HG03039 (cell line): ENCODE measurements at regions not wholly inside any gene's neighbourhood (a gene's known extent, or its start where the extent isn't known, plus 50 kb on each side); places are given as distances from the start of the nearest gene placed in this dataset.
"Not testable (repeated sequence)": the region's sequence is repeated elsewhere in the genome, so short reads cannot be mapped to it uniquely, and the experiment has no call there.

Experiments
- ATAC-seq: cut with Tn5 transposase; IDR thresholded peaks from one replicate; pipeline ENCODE4 v1.9.1; 2021; ENCODE audit warnings: mild to moderate bottlenecking, moderate library complexity; ENCODE audit not compliant: unreplicated experiment

DNA sequence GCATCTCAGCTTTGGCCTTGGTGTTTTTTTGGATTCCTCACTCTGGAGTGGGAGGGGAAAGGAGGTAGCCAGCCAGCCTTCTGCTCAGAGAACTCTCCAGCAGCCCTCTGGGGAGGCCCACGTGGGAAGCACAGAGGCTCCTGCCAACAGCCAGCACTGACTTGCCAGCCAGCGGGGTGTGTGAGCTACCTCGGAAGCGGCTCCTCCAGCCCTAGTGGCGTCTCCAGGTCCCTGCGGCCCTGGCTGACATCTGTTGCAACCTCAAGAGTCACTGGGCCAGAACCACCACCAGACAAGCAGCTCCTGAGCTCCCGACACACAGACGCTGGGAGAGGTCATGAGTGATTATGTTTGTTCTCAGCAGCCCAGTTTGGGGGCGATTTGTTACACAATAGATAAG, 180.2 kb upstream of the FZD8 start:
- ATAC-seq = no peak

GRCh38 chr10:35821339-35821911, 179.3 kb upstream of the FZD8 start:
- ATAC-seq = no peak

DNA sequence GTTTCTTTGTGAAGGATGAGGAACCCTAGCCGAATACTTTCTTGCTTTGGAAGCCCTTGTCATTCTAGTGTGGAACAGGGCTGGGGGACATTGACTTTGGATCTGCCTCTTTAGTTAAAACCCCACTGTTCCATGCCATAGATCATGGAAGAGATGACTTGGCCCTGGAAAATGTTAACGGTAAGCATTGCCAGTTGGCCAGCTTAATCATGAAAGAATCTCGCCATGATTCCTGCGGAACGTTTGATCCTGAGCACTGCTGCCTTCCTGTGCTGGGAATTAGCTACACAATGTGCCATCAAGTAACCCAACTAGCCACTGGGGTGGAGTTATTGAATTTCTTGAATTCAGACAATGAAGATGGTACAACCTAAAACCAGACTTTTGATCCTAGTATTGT, 177.6 kb upstream of the FZD8 start:
- no peak for ATAC-seq

DNA sequence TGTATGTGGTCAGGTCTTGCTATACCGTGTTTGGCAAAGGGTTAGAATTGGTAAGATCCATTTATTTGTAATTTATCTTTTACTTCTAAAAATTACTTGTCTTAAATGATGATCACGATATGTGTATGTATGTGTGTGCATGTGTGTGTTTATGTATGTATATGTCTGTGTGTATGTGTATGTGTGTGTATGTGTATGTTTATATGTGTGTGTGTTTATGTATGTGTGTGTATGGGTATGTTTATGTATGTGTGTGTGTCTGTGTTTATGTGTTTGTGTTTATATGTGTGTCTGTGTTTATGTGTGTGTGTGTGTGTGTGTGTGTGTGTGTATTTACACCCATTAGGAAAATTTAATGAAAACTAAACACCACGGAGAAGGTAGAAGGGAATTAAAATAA, 176.9 kb upstream of the FZD8 start:
- no peak for ATAC-seq

DNA sequence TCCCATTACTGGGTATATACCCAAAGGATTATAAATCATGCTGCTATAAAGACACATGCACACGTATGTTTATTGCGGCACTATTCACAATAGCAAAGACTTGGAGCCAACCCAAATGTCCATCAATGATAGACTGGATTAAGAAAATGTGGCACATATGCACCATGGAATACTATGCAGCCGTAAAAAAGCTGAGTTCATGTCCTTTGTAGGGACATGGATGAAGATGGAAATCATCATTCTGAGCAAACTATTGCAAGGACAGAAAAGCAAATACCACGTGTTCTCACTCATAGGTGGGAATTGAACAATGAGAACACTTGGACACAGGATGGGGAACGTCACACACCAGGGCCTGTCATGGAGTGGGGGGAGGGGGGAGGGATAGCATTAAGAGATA, 175.0 kb upstream of the FZD8 start:
- not testable (repeated sequence) for ATAC-seq

- ATAC-seq = no peak
These were observed 171.1 kb upstream of the FZD8 start for GRCh38 chr10:35813219-35813618.

- no peak for ATAC-seq
These were observed 166.2 kb upstream of the FZD8 start for GRCh38 chr10:35808344-35808743.

- ATAC-seq = no peak
These were observed 160.9 kb upstream of the FZD8 start for GRCh38 chr10:35803046-35803445.

- ATAC-seq = no peak
These were observed 155.1 kb upstream of the FZD8 start for GRCh38 chr10:35797187-35797586.

DNA sequence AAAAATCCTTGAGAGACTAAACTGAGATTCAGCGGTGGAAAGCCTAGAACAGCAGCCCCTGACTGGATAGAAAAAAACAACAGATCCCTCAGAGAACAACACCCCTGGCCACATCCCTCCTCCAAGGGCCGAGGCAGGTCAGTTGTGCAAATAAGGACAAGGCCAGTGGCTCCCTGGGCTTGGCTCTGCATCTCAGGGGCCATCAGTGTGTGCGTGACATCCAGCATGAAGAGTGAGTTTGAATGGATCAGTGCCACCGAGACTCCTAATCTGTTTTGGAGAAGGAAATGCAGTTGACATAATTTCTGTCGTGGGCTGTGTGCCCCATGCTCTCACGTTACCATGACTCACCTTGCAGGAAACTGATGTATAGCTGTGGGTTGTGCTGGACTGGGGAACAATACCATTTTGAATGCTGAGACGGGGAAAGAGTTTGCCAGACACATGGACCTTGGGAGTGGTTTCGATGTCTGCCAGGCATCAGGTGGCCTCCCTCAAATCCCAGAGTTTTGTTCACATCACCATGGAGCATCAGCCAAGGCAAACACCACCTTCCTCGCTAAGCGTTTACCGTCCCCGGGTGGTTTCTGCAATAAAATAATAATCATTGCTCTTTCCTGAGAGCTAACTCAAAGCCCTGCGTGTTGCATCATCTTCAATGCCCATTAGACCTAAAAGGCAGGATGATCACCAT, 153.2 kb upstream of the FZD8 start:
- no peak for ATAC-seq

- ATAC-seq = no peak
These were observed 152.6 kb upstream of the FZD8 start for GRCh38 chr10:35794703-35795102.

DNA sequence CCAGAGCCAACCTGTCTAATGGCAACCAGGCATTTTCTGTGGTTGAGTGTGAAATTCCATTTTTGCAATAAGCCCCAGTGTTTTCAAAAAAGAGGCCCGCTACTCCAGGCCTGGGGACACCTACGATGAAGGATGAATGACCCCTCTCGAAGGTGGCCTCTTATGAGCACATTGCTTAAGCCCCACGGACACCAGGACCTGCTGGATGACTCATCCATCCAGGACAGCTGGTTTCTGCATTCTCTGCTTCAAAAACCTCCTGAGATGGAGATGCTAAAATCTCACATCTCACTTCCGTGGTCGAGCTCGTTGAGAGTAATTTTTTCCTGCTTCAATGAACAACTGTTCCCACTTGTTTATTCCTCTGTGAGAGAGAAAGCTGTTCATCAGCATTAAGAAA, 150.2 kb upstream of the FZD8 start:
- ATAC-seq = no peak

- no peak for ATAC-seq
These were observed 147.9 kb upstream of the FZD8 start for GRCh38 chr10:35789996-35790395.

GRCh38 chr10:35784751-35785150, 142.7 kb upstream of the FZD8 start:
- ATAC-seq = no peak

- ATAC-seq = no peak
These were observed 141.3 kb upstream of the FZD8 start for GRCh38 chr10:35783305-35783838.

DNA sequence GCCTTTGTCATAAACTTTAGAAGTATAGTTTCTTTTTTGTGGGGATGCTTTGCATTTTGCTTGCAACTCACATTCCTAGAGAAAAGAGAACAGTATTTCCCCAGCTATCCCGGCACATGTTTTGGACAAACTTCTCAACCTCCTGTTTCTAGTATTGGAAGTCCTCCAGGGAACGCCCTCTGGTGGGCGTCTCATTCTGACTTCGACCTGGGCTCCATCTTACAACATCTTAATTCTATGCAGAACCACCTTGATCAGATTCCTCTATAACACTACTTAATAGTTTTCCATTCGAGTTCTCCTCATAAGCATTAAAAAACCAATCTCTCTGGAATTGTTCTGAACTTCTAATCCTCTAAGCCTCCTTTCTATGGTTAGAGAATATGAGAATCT, 139.5 kb upstream of the FZD8 start:
- no peak for ATAC-seq

GRCh38 chr10:35780970-35781642, 139.0 kb upstream of the FZD8 start:
- ATAC-seq = no peak

GRCh38 chr10:35778306-35778705, 136.2 kb upstream of the FZD8 start:
- ATAC-seq = no peak

DNA sequence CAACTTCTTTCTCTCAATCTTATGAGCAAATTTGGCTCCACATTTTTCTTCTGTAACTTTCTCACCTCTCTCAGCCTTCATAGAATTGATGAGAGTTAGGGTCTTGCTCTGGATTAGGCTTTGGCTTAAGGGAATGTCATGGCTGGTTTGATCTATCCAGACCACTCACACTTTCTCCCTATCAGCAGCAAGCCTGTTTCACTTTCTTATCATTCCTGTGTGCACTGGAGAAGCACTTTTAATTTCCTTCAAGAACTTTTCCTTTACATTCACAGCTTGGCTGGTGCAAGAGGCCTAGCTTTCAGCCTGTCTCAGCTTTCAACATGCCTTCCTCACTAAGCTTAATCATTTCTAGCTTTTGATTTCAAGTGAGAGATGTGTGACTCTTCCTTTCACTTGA, 134.5 kb upstream of the FZD8 start:
- not testable (repeated sequence) for ATAC-seq

GRCh38 chr10:35774109-35774508, 132.0 kb upstream of the FZD8 start:
- no peak for ATAC-seq

GRCh38 chr10:35770817-35771355, 128.8 kb upstream of the FZD8 start:
- ATAC-seq = no peak

DNA sequence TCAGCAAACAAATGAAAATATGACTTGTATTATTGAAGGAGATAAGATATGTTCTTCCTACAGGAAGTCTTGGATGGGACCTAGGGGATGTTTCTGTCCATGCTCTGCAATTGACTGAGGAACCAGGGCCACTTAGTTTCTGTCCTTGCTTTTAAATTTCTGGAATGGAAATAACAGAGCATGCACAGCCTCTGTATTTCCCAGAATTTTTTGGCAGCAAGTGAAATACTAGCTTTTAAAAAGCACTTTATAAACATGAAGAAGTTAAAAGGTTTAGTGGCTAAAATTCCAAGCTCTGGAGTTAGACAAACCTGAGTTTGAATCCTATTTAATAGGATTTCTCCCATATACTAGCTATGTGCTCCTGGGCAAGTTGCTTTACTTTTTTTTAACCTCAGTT, 127.7 kb upstream of the FZD8 start:
- no peak for ATAC-seq
